D721Med (cell line): ENCODE measurements at regions not wholly inside any gene's neighbourhood (a gene's known extent, or its start where the extent isn't known, plus 50 kb on each side); places are given as distances from the start of the nearest gene placed in this dataset.
"Not testable (repeated sequence)": the region's sequence is repeated elsewhere in the genome, so short reads cannot be mapped to it uniquely, and the experiment has no call there.

Experiments
- DNase-seq: peaks from one replicate; pipeline ENCODE4 v3.0.0; 2011; ENCODE audit warnings: low spot score; ENCODE audit not compliant: insufficient read length
- FAIRE-seq: peaks from 2 replicates; lab custom pipeline; 2011; peaks lifted over from hg19 to GRCh38; lab: Jason Lieb, UNC
- TF ChIP-seq, protein P1 (sequence below): IDR thresholded peaks from 2 replicates; pipeline ENCODE4 v1.5.1; 2012; ENCODE audit warnings: mild to moderate bottlenecking, control low read depth; ENCODE audit not compliant: insufficient read depth; ENCODE audit errors: missing control alignments

DNA sequence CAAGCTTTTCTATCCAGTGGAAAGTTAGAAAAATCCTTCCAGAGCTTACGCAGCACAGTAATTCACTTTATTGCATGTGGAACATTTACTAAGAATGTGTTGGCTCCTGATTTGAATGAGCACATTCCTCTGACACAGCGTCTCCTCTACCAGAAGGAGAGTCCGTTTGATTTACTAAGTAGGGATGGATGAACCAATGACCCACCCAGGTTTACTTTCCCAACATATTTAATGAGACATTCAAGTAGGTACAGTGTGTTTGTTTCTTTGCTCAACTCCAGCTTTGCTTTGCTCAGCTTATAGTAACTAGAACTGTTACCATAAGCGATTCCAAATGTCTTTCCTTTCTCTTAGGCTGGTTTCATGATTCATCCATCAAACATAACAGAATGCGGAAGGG is 161.7 kb downstream of the SMARCA1 start:
- FAIRE-seq (no peak), DNase-seq (no peak)
- TF ChIP-seq, protein P1, sequence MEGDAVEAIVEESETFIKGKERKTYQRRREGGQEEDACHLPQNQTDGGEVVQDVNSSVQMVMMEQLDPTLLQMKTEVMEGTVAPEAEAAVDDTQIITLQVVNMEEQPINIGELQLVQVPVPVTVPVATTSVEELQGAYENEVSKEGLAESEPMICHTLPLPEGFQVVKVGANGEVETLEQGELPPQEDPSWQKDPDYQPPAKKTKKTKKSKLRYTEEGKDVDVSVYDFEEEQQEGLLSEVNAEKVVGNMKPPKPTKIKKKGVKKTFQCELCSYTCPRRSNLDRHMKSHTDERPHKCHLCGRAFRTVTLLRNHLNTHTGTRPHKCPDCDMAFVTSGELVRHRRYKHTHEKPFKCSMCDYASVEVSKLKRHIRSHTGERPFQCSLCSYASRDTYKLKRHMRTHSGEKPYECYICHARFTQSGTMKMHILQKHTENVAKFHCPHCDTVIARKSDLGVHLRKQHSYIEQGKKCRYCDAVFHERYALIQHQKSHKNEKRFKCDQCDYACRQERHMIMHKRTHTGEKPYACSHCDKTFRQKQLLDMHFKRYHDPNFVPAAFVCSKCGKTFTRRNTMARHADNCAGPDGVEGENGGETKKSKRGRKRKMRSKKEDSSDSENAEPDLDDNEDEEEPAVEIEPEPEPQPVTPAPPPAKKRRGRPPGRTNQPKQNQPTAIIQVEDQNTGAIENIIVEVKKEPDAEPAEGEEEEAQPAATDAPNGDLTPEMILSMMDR = no peak

DNA sequence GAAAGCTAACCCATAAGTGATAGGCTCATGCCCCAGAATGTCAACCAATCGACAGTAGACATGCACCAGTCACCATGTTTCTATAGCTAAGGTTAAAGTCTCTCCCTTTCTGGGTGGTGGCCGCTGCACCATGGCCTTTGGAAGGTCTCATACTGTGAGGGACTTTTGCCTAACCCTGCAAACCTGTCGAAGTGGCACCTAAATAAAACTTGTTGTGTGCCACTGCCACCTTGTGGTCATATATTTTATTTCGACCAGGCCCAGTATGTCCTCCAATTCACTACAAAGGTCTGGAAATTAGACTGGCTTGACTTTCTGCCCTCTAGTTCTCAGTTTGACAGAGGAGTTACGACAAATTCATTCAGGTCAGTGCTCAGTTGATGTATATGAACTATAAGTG is 163.1 kb downstream of the SMARCA1 start:
- peak; percentile 92 for FAIRE-seq
- peak; percentile 2 for DNase-seq
- TF ChIP-seq, protein P1 = peak; percentile 49

DNA sequence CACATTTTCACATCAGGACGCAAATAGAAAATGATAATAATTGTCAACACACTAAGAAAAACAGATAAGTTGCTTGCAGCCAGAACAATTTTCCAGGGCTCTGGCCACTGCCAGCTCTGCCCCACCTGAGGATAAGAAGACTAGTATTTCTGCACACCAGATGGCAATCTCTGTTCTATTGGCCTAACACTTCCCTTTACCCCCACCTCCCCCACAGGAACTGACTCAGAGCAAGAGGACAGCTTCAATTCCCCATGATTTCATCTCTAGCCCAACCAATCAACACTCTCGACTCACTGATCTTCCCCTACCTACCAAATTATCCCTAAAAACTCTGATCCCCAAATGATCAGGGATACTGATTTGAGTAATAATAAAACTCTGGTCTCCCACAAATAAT is 164.0 kb downstream of the SMARCA1 start:
- TF ChIP-seq, protein P1 = no peak
- DNase-seq = no peak
- no peak for FAIRE-seq

DNA sequence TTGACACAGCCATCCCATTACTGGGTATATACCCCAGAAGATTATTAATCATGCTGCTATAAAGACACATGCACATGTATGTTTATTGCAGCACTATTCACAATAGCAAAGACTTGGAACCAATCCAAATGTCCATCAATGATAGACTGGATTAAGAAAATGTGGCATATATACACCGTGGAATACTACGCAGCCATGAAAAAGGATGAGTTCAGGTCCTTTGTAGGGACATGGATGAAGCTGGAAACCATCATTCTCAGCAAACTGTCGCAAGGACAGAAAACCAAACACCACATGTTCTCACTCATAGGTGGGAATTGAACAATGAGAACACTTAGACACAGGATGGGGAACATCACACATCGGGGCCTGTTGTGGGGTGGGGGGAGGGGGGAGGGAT is 165.9 kb downstream of the SMARCA1 start:
- not testable (repeated sequence) for FAIRE-seq

DNA sequence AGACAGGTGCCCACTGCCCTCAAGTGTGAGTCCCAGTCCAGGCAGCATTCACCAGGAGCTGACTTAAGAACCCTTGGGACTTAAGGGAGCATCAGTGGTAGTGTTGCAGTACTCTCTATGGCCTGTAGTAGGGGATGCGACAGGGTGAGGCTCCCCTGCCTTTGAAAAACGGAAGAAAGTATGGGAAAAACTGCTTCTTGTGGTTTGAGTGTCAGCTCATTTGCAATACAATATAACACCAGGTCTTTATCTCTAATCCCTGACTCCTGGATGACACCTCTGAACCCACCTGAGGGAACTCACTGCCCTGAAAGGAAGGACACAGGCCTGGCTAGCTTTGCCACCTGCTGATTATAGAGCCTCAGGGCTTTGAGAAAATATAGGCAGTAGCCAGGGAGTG is 176.0 kb downstream of the SMARCA1 start:
- FAIRE-seq = no peak
- TF ChIP-seq, protein P1 = no peak
- no peak for DNase-seq

More for the DNA sequence above, 165.9 kb downstream of the SMARCA1 start:
- not testable (repeated sequence) for DNase-seq

DNA sequence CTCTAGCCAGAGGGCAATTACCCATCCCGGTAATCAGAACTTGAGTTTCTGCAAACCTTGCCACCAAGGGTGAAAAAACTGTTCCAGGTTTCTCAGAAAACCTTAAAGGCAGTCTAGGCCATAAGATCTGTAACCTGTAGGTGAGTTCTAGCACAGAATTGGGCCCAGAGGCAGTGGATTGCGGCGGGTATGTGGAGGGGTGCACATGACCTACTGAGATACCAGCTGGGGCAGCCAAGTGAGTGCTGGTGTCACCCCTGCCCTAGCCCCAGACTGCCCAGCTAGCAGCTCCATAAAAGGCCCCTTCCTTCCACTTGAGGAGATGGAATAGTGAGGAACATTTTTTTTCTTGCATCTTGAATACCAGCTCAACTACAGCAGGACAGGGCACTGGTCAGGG is 176.7 kb downstream of the SMARCA1 start:
- DNase-seq (no peak), FAIRE-seq (no peak)
- TF ChIP-seq, protein P1 = no peak

DNA sequence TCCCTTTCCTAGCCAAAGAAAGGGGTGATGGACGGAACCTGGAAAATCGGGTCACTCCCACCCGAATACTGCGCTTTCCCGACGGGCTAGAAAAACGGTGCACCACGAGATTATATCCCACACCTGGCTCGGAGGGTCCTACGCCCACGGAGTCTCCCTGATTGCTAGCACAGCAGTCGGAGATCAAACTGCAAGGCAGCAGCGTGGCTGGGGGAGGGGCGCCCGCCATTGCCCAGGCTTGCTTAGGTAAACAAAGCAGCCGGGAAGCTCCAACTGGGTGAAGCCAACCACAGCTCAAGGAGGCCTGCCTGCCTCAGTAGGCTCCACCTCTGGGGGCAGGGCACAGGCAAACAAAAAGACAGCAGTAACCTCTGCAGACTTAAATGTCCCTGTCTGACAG is 186.0 kb downstream of the SMARCA1 start:
- not testable (repeated sequence) for DNase-seq, FAIRE-seq

DNA sequence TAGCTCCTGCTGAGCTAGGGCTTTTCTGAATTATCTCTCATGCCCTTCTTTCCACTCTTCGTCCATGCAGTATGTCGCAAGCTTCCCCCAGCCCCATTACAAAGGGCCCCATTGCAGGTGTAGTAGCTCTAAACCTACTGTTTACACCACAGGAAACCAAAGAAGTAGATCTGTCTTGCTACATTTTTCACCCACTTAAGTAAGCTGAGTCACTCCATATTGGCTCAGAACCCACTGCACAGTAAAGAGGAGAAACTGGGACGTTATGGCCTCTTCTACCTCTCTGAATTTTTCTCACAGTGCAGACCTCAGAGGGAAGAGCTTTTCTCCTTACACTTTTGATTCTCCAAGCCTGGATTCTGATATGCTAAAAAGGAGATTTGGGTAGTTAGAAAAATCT is 200.2 kb downstream of the SMARCA1 start:
- TF ChIP-seq, protein P1 = no peak
- no peak for FAIRE-seq
- no peak for DNase-seq
